Endodermal cell (in vitro differentiated cells): ENCODE measurements at regions not wholly inside any gene's neighbourhood (a gene's known extent, or its start where the extent isn't known, plus 50 kb on each side); places are given as distances from the start of the nearest gene placed in this dataset.
"Not testable (repeated sequence)": the region's sequence is repeated elsewhere in the genome, so short reads cannot be mapped to it uniquely, and the experiment has no call there.

Experiments used
- DNase-seq: peaks from one replicate; pipeline ENCODE4 v3.0.0-alpha.2; 2017
- H3K27ac ChIP-seq: 2 replicates; pipeline ENCODE4 v1.5.1; 2013; ENCODE audit warnings: mild to moderate bottlenecking, low read depth, low read length, moderate library complexity
- H3K27me3 ChIP-seq: 2 replicates; pipeline ENCODE4 v1.6.1; 2013; ENCODE audit warnings: mild to moderate bottlenecking, low read length, moderate library complexity; ENCODE audit not compliant: insufficient read depth, control insufficient read depth, poor library complexity, severe bottlenecking
- H3K36me3 ChIP-seq: 2 replicates; pipeline ENCODE4 v1.7.0; 2013; ENCODE audit warnings: mild to moderate bottlenecking, low read length, moderate library complexity; ENCODE audit not compliant: control insufficient read depth, insufficient read depth
- H3K4me1 ChIP-seq: one replicate; pipeline ENCODE4 v1.7.0; 2013; ENCODE audit warnings: low read length; ENCODE audit not compliant: control insufficient read depth, insufficient read depth
- H3K4me3 ChIP-seq: 2 replicates; pipeline ENCODE4 v1.5.1; 2013; ENCODE audit warnings: mild to moderate bottlenecking, low read length, moderate library complexity
- H3K9ac ChIP-seq: 2 replicates; pipeline ENCODE4 v1.6.1; 2013; ENCODE audit warnings: mild to moderate bottlenecking, low read length, moderate library complexity; ENCODE audit not compliant: poor library complexity, severe bottlenecking; ENCODE audit errors: extremely low read depth
- H3K9me3 ChIP-seq: 2 replicates; pipeline ENCODE4 v1.6.1; 2013; ENCODE audit warnings: mild to moderate bottlenecking, low read length, moderate library complexity; ENCODE audit not compliant: control insufficient read depth
- H3K27ac Mint-ChIP-seq: 2 replicates; pipeline ENCODE4 v1.8.0; 2020; ENCODE audit warnings: mixed read lengths
- H3K27me3 Mint-ChIP-seq: 2 replicates; pipeline ENCODE4 v1.8.0; 2021; ENCODE audit warnings: mild to moderate bottlenecking, mixed read lengths; ENCODE audit not compliant: insufficient read depth
- H3K36me3 Mint-ChIP-seq: 2 replicates; pipeline ENCODE4 v1.8.0; 2020; ENCODE audit warnings: low read depth, mixed read lengths
- H3K4me1 Mint-ChIP-seq: 2 replicates; pipeline ENCODE4 v1.8.0; 2020; ENCODE audit warnings: mixed read lengths
- H3K4me3 Mint-ChIP-seq: 2 replicates; pipeline ENCODE4 v1.8.0; 2020; ENCODE audit warnings: mild to moderate bottlenecking, moderate library complexity, mixed read lengths
- H3K9me3 Mint-ChIP-seq: 2 replicates; pipeline ENCODE4 v1.8.0; 2020; ENCODE audit warnings: mild to moderate bottlenecking, mixed read lengths
- WGBS, 2 experiments: methylation state at CpG; one replicate each; pipeline versions ENCODE4 v1.1.5 to v1.1.7; 2013; ENCODE audit warnings: missing lambda C conversion rate in 2 of 2, mixed read lengths in 1 of 2; ENCODE audit not compliant: insufficient coverage in 1 of 2, insufficient read length in 1 of 2; 5-methylcytosine and 5-hydroxymethylcytosine counted together
- TF ChIP-seq, protein P1 (sequence below): fragments of 200-600 bp; sonication (generic); conservative IDR thresholded peaks from 2 replicates; pipeline ENCODE4 v1.5.0; 2021; ENCODE audit warnings: antibody characterized with exemption, mild to moderate bottlenecking

- Histone ChIP-seq H3K36me3 (no peaks in the 10 kb centered on the region), H3K4me3 (no peak overlapping the region), H3K9me3 (no peaks in the 10 kb centered on the region), H3K27me3 (no peaks in the 10 kb centered on the region), H3K4me1 (no peaks in the 10 kb centered on the region), H3K27ac (no peak overlapping the region), H3K9ac (no peak overlapping the region)
- Mint-ChIP-seq H3K4me3 (no peak overlapping the region), H3K9me3 (no peaks in the 10 kb centered on the region), H3K36me3 (no peaks in the 10 kb centered on the region), H3K4me1 (no peaks in the 10 kb centered on the region), H3K27me3 (no peaks in the 10 kb centered on the region), H3K27ac (no peak overlapping the region)
- 87 to 90% methylated on average over 6 to 10 of the region's 11 CpGs for WGBS, 2 experiments
- no peak for DNase-seq
- TF ChIP-seq, protein P1, sequence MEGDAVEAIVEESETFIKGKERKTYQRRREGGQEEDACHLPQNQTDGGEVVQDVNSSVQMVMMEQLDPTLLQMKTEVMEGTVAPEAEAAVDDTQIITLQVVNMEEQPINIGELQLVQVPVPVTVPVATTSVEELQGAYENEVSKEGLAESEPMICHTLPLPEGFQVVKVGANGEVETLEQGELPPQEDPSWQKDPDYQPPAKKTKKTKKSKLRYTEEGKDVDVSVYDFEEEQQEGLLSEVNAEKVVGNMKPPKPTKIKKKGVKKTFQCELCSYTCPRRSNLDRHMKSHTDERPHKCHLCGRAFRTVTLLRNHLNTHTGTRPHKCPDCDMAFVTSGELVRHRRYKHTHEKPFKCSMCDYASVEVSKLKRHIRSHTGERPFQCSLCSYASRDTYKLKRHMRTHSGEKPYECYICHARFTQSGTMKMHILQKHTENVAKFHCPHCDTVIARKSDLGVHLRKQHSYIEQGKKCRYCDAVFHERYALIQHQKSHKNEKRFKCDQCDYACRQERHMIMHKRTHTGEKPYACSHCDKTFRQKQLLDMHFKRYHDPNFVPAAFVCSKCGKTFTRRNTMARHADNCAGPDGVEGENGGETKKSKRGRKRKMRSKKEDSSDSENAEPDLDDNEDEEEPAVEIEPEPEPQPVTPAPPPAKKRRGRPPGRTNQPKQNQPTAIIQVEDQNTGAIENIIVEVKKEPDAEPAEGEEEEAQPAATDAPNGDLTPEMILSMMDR = no peak
Measured at GRCh38 chr15:77886805-77887448, 190.6 kb downstream of the TBC1D2B start.

DNA sequence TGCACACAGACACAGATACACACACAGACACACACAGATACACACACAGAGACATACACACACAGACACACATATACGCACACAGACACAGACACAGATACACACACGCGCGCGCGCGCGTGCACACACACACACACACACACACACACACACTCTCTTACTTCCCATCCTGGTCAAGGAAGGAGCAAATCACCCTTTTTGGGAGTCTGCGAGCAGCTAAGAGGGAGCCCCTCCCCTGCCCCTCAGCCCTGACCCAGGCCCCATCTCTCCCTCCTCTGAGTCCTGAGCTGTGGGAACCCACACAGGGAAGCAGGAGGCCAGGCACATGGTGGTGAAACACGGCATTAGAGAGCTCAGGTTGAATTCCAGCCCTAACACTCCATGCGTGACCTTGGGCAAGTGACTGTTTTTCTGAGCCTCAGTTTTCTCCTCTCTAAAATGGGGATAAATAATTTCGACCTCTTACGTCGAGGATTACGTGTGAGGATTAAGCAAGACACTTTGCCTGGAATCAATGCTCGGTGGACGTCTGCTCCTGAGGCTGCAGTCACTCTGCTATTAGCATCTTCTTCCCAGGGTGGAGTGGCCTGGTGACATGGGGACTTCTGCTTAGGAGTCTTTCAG lies 191.5 kb downstream of the TBC1D2B start:
- H3K4me1 ChIP-seq, H3K27me3 ChIP-seq, H3K27ac Mint-ChIP-seq, H3K36me3 Mint-ChIP-seq, H3K4me3 ChIP-seq, H3K9ac ChIP-seq, H3K27ac ChIP-seq, H3K9me3 Mint-ChIP-seq, DNase-seq, H3K4me3 Mint-ChIP-seq, H3K9me3 ChIP-seq, H3K27me3 Mint-ChIP-seq, H3K36me3 ChIP-seq, H3K4me1 Mint-ChIP-seq: not testable (repeated sequence)
- WGBS, 2 experiments = 88 to 93% methylated on average over 8 to 17 of the region's 17 CpGs

DNA sequence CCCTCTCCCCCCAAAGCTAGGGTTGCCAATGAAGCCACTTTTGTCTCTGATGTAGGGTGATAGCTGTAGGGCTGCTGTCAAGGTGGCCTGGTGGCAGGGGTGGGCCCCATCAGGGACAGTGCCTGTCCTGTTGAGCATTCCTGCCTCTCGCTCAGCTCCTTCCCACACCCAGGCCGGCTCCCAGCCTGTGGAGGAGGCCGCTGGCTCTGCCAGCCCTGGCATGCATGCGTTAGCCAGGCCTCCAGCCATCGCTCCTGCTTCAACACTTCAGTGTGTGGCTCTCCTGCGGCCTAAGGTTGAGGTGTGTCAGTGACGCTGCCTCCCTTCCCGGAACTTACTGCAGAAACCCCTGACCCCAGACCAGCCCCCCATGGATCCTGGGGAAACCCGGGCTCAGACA lies 194.5 kb downstream of the TBC1D2B start:
- not testable (repeated sequence) for H3K9me3 Mint-ChIP-seq, H3K27me3 ChIP-seq, H3K36me3 ChIP-seq, DNase-seq, H3K36me3 Mint-ChIP-seq, H3K27ac Mint-ChIP-seq, H3K27me3 Mint-ChIP-seq, H3K27ac ChIP-seq, H3K9ac ChIP-seq, H3K4me3 Mint-ChIP-seq, H3K9me3 ChIP-seq, H3K4me1 ChIP-seq, H3K4me1 Mint-ChIP-seq, H3K4me3 ChIP-seq
- WGBS, 2 experiments = no CpG with 5 or more reads among the region's 9 CpGs

GRCh38 chr15:77881950-77882349 lies 195.6 kb downstream of the TBC1D2B start:
- no peaks in the 10 kb centered on the region for H3K27me3 Mint-ChIP-seq
- 94 to 100% methylated on average over 3 to 5 of the region's 5 CpGs for WGBS, 2 experiments
- Histone ChIP-seq H3K4me1 (no peaks in the 10 kb centered on the region), H3K4me3 (no peak overlapping the region), H3K36me3 (no peaks in the 10 kb centered on the region), H3K27me3 (no peaks in the 10 kb centered on the region), H3K9me3 (no peaks in the 10 kb centered on the region), H3K27ac (no peak overlapping the region), H3K9ac (no peak overlapping the region)
- H3K4me3 Mint-ChIP-seq = no peak overlapping the region
- H3K9me3 Mint-ChIP-seq = no peaks in the 10 kb centered on the region
- TF ChIP-seq, protein P1 = no peak
- H3K27ac Mint-ChIP-seq = no peak overlapping the region
- DNase-seq = no peak
- H3K4me1 Mint-ChIP-seq = no peaks in the 10 kb centered on the region
- no peaks in the 10 kb centered on the region for H3K36me3 Mint-ChIP-seq

GRCh38 chr15:77881535-77881934 lies 196.0 kb downstream of the TBC1D2B start:
- H3K27me3 Mint-ChIP-seq, H3K27ac ChIP-seq, H3K4me1 ChIP-seq, H3K4me3 Mint-ChIP-seq, H3K4me1 Mint-ChIP-seq, H3K9me3 Mint-ChIP-seq, DNase-seq, H3K36me3 ChIP-seq, H3K36me3 Mint-ChIP-seq, H3K27me3 ChIP-seq, H3K27ac Mint-ChIP-seq, H3K4me3 ChIP-seq, H3K9ac ChIP-seq, H3K9me3 ChIP-seq: not testable (repeated sequence)
- 79 to 90% methylated on average over 2 to 11 of the region's 16 CpGs for WGBS, 2 experiments

GRCh38 chr15:77879466-77879865 lies 198.0 kb downstream of the TBC1D2B start:
- not testable (repeated sequence) for H3K4me1 Mint-ChIP-seq, H3K27me3 Mint-ChIP-seq, H3K9ac ChIP-seq, H3K9me3 Mint-ChIP-seq, H3K4me1 ChIP-seq, H3K27ac Mint-ChIP-seq, DNase-seq, H3K9me3 ChIP-seq, H3K36me3 ChIP-seq, H3K27me3 ChIP-seq, H3K4me3 ChIP-seq, H3K36me3 Mint-ChIP-seq, H3K4me3 Mint-ChIP-seq, H3K27ac ChIP-seq
- WGBS, 2 experiments = 92 to 100% methylated on average over 3 to 4 of the region's 6 CpGs
